GM12801 (cell line): ENCODE measurements at regions not wholly inside any gene's neighbourhood (a gene's known extent, or its start where the extent isn't known, plus 50 kb on each side); places are given as distances from the start of the nearest gene placed in this dataset.

Experiments used
- CTCF ChIP-seq: IDR thresholded peaks from one replicate; pipeline ENCODE4 v1.5.1; 2011; ENCODE audit warnings: control low read depth; ENCODE audit not compliant: insufficient read length; ENCODE audit errors: extremely low read depth

- TF ChIP-seq CTCF = no peak
These were observed 578.2 kb downstream of the TOX3 start for GRCh38 chr16:51968749-51969148.

GRCh38 chr16:51967646-51968045 is 579.3 kb downstream of the TOX3 start:
- no peak for TF ChIP-seq CTCF

- TF ChIP-seq CTCF = no peak
These were observed 586.0 kb downstream of the TOX3 start for GRCh38 chr16:51960931-51961330.

GRCh38 chr16:51953286-51953985 is 593.5 kb downstream of the TOX3 start:
- no peak for TF ChIP-seq CTCF

GRCh38 chr16:51952500-51952899 is 594.4 kb downstream of the TOX3 start:
- no peak for TF ChIP-seq CTCF

- TF ChIP-seq CTCF = no peak
These were observed 595.2 kb downstream of the TOX3 start for GRCh38 chr16:51951668-51952298.

GRCh38 chr16:51950118-51950780 is 596.7 kb downstream of the TOX3 start:
- no peak for TF ChIP-seq CTCF
